ENCODE measurements at regions not wholly inside any gene's neighbourhood (a gene's known extent, or its start where the extent isn't known, plus 50 kb on each side); places are given as distances from the start of the nearest gene placed in this dataset.

- no peak for TF ChIP-seq POLR2AphosphoS5 (IDR thresholded peaks at IDR 0.05; ENCODE audit: low read depth, low read length)
- TF ChIP-seq CTCF (IDR thresholded peaks at IDR 0.05 in 2 of 3, conservative IDR thresholded peaks at IDR 0.05 in 1 of 3; ENCODE audit: borderline replicate concordance in 1 of 3, insufficient read depth in 1 of 3, low read depth in 2 of 3, low read length in 2 of 3), result no peak
- no peak for TF ChIP-seq RAD21 (IDR thresholded peaks at IDR 0.05; ENCODE audit: low read depth)
- TF ChIP-seq EZH2 (IDR thresholded peaks at IDR 0.05), result no peak
- no peak for TF ChIP-seq YY1 (IDR thresholded peaks at IDR 0.05; ENCODE audit: extremely low read depth, insufficient replicate concordance, low read depth, low read length)
These were observed 270.9 kb upstream of the FIGN start for GRCh38 chr2:164006704-164007103.
